Endothelial cell of umbilical vein (primary cell): ENCODE measurements at regions not wholly inside any gene's neighbourhood (a gene's known extent, or its start where the extent isn't known, plus 50 kb on each side); places are given as distances from the start of the nearest gene placed in this dataset.

Experiments used
- BruUV-seq: library from RNA; stranded (reverse); fragments of 400-500 nt; replicated peaks from 2 replicates; lab custom pipeline; 2021; lab: Mats Ljungman, UMichigan
- CTCF ChIA-PET: fragments of 300-600, 350-600 bp; sonication (Branson Sonifier 250); formaldehyde crosslinking; loops from one replicate; lab custom pipeline; 2021; ENCODE audit warnings: antibody characterized with exemption, inconsistent platforms; lab: Charles Lee
- POLR2A ChIA-PET: fragments of 300-600, 350-600 bp; sonication (Branson Sonifier 250); formaldehyde crosslinking; loops from one replicate; lab custom pipeline; 2021; ENCODE audit warnings: antibody characterized with exemption, inconsistent platforms; lab: Charles Lee
- DNase-seq: peaks from one replicate; pipeline ENCODE4 v3.0.0-alpha.2; 2011; ENCODE audit warnings: low read depth, low spot score
- FAIRE-seq: peaks from 2 replicates; lab custom pipeline; 2011; peaks lifted over from hg19 to GRCh38; lab: Jason Lieb, UNC
- H2AFZ ChIP-seq: 2 replicates; pipeline ENCODE4 v1.6.0; 2012; ENCODE audit warnings: low read depth, low read length, control low read depth, inconsistent platforms
- H3K27ac ChIP-seq: 2 replicates; pipeline ENCODE4 v1.5.1; 2011; ENCODE audit warnings: low read depth, mild to moderate bottlenecking, control low read depth, low read length, moderate library complexity; ENCODE audit not compliant: insufficient read depth
- H3K27me3 ChIP-seq, 2 experiments: 2 replicates each; pipeline versions ENCODE4 v1.6.0 to v1.6.1; 2011; ENCODE audit warnings: low read length in 2 of 2, mixed read lengths in 1 of 2; ENCODE audit not compliant: control insufficient read depth in 2 of 2, insufficient read depth in 2 of 2
- H3K36me3 ChIP-seq, 2 experiments: 2 replicates in 1 of 2; 3 replicates in 1 of 2; pipeline ENCODE4 v1.5.1; 2011; ENCODE audit warnings: low read length in 2 of 2, mild to moderate bottlenecking in 1 of 2, moderate library complexity in 1 of 2; ENCODE audit not compliant: control insufficient read depth in 2 of 2, insufficient read depth in 2 of 2; ENCODE audit errors: extremely low read depth in 1 of 2
- H3K4me1 ChIP-seq: 3 replicates; pipeline ENCODE4 v1.5.1; 2011; ENCODE audit warnings: mild to moderate bottlenecking, low read length; ENCODE audit not compliant: control insufficient read depth, insufficient read depth; ENCODE audit errors: extremely low read depth
- H3K4me2 ChIP-seq: 2 replicates; pipeline ENCODE4 v1.6.1; 2011; ENCODE audit warnings: low read length, control low read depth, mixed read lengths; ENCODE audit not compliant: insufficient read depth
- H3K4me3 ChIP-seq, 3 experiments: fragments of 200-600 bp in 1 of 3; sonication (generic), shearing (Covaris generic) in 1 of 3; replicated peaks in 1 of 3; 2 replicates each; pipeline ENCODE4 v1.5.1; 2011 to 2016; ENCODE audit warnings: control low read depth in 3 of 3, low read length in 3 of 3, mild to moderate bottlenecking in 2 of 3, inconsistent platforms in 1 of 3, low read depth in 1 of 3, moderate library complexity in 1 of 3; ENCODE audit not compliant: insufficient read depth in 1 of 3
- H3K79me2 ChIP-seq: 2 replicates; pipeline ENCODE4 v1.6.0; 2012; ENCODE audit warnings: low read length, inconsistent platforms; ENCODE audit not compliant: control insufficient read depth, insufficient read depth
- H3K9ac ChIP-seq: replicated peaks from 2 replicates; pipeline ENCODE3; 2011; ENCODE audit warnings: low read length, control low read depth; ENCODE audit not compliant: insufficient read depth; ENCODE audit errors: extremely low read depth
- H3K9me1 ChIP-seq: replicated peaks from 3 replicates; pipeline ENCODE4 v1.6.0; 2011; ENCODE audit warnings: mild to moderate bottlenecking, low read length; ENCODE audit not compliant: control insufficient read depth, insufficient read depth; ENCODE audit errors: extremely low read depth
- H3K9me3 ChIP-seq: replicated peaks from 2 replicates; pipeline ENCODE4 v1.5.1; 2012; ENCODE audit warnings: low read length, inconsistent platforms; ENCODE audit not compliant: control insufficient read depth, insufficient read depth
- H4K20me1 ChIP-seq: replicated peaks from 2 replicates; pipeline ENCODE3; 2011; ENCODE audit warnings: mild to moderate bottlenecking, low read length; ENCODE audit not compliant: control insufficient read depth, insufficient read depth; ENCODE audit errors: extremely low read depth
- EZH2 ChIP-seq: IDR thresholded peaks from 2 replicates; pipeline ENCODE4 v1.6.1; 2012; ENCODE audit warnings: borderline replicate concordance, low read depth, mild to moderate bottlenecking, moderate library complexity, low read length, inconsistent platforms; ENCODE audit not compliant: severe bottlenecking
- FOS ChIP-seq: IDR thresholded peaks from 2 replicates; pipeline ENCODE4 v1.6.1; 2011; ENCODE audit warnings: mild to moderate bottlenecking, low read length, moderate library complexity, borderline replicate concordance; ENCODE audit not compliant: insufficient read depth
- GATA2 ChIP-seq: IDR thresholded peaks from 2 replicates; pipeline ENCODE4 v1.7.0; 2011; ENCODE audit warnings: low read depth, mild to moderate bottlenecking, moderate library complexity, mixed read lengths, low read length; ENCODE audit not compliant: insufficient read length, insufficient read depth
- JUN ChIP-seq: IDR thresholded peaks from 2 replicates; pipeline ENCODE4 v1.6.1; 2011; ENCODE audit warnings: borderline replicate concordance, low read depth; ENCODE audit not compliant: insufficient read length, insufficient read depth
- MYC ChIP-seq: IDR thresholded peaks from one replicate; pipeline ENCODE4 v1.6.1; 2011; ENCODE audit warnings: mild to moderate bottlenecking, low read depth, low read length
- POLR2A ChIP-seq: IDR thresholded peaks from 2 replicates; pipeline ENCODE4 v1.6.1; 2012; ENCODE audit warnings: low read depth, mild to moderate bottlenecking, control low read depth, low read length
- POLR2AphosphoS5 ChIP-seq: IDR thresholded peaks from 2 replicates; pipeline ENCODE4 v1.6.1; 2012; ENCODE audit warnings: low read depth, mild to moderate bottlenecking, control low read depth, low read length, moderate library complexity; ENCODE audit not compliant: insufficient read depth
- dilution Hi-C: fragments of 300-500 bp; cut with MboI; formaldehyde crosslinking; loops from one replicate; pipeline ENCODE4 v1.15.0; 2019; ENCODE audit warnings: low sequenced_read_pairs; ENCODE audit not compliant: extremely low pct_ligation_motif_present
- intact Hi-C: fragments of 100-400 bp; cut with micrococcal nuclease; formaldehyde crosslinking; loops from one replicate; pipeline ENCODE4 v1.10.0; 2022
- TF ChIP-seq, protein P1 (sequence below): IDR thresholded peaks from 2 replicates; pipeline ENCODE4 v1.6.1; 2011; ENCODE audit not compliant: insufficient read depth, insufficient read length
- TF ChIP-seq, protein P2 (sequence below), 2 donors: IDR thresholded peaks; 1 replicate in 1 of 2; 2 replicates in 1 of 2; pipeline ENCODE4 v1.5.1; 2011; ENCODE audit warnings: low read length in 2 of 2, mild to moderate bottlenecking in 2 of 2, moderate library complexity in 2 of 2, control low read depth in 1 of 2, inconsistent platforms in 1 of 2, low read depth in 1 of 2; ENCODE audit not compliant: insufficient read depth in 1 of 2; ENCODE audit errors: extremely low read depth in 1 of 2

DNA sequence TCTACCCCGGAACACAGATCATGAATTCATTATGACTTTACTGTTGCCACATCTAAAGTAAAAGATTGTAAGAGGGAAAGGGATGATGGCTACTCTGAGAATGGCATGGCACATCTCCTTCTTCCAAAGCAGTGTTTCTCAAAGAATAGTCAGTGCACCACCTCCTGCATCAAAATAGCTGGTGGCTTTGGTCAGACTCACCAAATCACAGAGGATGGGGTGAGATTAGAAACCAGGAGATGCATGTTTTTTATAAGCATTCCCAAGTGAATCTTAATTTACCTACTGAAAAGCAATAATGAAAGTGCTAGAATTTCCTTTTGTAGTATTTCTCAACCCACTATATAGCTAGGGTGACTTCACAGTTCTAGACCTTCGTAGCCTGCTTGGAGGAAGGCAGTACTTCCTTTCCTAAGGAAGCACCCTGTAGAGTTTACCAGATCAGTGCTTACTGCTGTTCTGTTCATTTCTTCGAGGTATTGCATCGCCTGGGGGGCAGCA is 340.8 kb upstream of the KLF3 start:
- H2AFZ ChIP-seq: no peak overlapping the region
- H4K20me1 ChIP-seq: no peaks in the 10 kb centered on the region
- no peak overlapping the region for H3K4me2 ChIP-seq
- CTCF ChIA-PET: no interaction called here
- H3K9me1 ChIP-seq: no peaks in the 10 kb centered on the region
- dilution Hi-C loops: no loop called here
- H3K36me3 ChIP-seq: no peaks in the 10 kb centered on the region
- no peaks in the 10 kb centered on the region for H3K9me3 ChIP-seq
- no peak overlapping the region for H3K27ac ChIP-seq
- DNase-seq: no peak
- H3K27me3 ChIP-seq: no peaks in the 10 kb centered on the region
- intact Hi-C loops: no loop called here
- TF ChIP-seq GATA2 (no peak), MYC (no peak), POLR2AphosphoS5 (no peak), POLR2A (no peak), JUN (no peak), EZH2 (no peak), FOS (no peak)
- TF ChIP-seq, protein P1, sequence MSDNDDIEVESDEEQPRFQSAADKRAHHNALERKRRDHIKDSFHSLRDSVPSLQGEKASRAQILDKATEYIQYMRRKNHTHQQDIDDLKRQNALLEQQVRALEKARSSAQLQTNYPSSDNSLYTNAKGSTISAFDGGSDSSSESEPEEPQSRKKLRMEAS: no peak
- TF ChIP-seq, protein P2, sequence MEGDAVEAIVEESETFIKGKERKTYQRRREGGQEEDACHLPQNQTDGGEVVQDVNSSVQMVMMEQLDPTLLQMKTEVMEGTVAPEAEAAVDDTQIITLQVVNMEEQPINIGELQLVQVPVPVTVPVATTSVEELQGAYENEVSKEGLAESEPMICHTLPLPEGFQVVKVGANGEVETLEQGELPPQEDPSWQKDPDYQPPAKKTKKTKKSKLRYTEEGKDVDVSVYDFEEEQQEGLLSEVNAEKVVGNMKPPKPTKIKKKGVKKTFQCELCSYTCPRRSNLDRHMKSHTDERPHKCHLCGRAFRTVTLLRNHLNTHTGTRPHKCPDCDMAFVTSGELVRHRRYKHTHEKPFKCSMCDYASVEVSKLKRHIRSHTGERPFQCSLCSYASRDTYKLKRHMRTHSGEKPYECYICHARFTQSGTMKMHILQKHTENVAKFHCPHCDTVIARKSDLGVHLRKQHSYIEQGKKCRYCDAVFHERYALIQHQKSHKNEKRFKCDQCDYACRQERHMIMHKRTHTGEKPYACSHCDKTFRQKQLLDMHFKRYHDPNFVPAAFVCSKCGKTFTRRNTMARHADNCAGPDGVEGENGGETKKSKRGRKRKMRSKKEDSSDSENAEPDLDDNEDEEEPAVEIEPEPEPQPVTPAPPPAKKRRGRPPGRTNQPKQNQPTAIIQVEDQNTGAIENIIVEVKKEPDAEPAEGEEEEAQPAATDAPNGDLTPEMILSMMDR (IDR thresholded peaks at IDR 0.05; ENCODE audit: extremely low read depth in 1 of 2, insufficient read depth in 1 of 2, low read depth in 1 of 2, low read length in 2 of 2): no peak
- H3K4me1 ChIP-seq: peaks cover 14% of the 10 kb centered on the region
- FAIRE-seq: no peak
- POLR2A ChIA-PET: no interaction called here
- no peak overlapping the region for H3K4me3 ChIP-seq
- no TSS peak for BruUV-seq
- no peaks in the 10 kb centered on the region for H3K79me2 ChIP-seq
- no peak overlapping the region for H3K9ac ChIP-seq
